ENCODE measurements at regions not wholly inside any gene's neighbourhood (a gene's known extent, or its start where the extent isn't known, plus 50 kb on each side); places are given as distances from the start of the nearest gene placed in this dataset.

DNA sequence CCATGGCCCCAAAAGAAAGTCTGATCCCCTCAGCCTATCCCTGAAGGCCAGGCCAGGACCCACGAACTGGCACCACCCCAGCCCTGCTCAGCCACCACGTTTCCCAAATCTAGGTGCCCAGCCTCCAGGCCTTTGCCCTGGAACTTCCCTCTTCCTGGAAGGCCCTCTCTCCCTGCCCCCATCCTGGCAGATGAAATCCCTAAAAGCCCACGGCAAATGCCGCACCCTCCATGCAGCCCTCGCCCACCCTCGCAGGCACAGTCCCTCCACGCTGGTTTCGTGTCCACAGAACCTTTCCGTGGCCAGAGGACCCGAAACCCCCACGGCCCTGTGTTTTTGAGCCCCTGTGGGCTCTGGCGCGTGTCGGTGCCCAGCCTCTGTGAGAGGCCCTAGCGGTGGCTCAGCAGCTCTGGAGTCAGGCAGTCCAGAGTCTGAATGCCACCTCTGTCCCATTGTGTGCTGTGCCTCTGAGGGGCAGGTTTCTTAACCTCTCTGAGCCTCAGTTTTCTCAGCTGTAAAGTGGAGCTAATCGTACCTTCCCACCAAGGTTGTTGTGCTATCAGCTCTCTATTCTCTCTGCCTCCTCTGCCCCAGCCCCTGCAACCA lies 138.5 kb upstream of the IQSEC1 start:
- Histone ChIP-seq H3K9me3 (no peaks in the 10 kb centered on the region), H3K4me1 (ENCODE audit: insufficient read depth) (no peaks in the 10 kb centered on the region), H3K36me3 (no peaks in the 10 kb centered on the region), H3K27ac (no peak overlapping the region), H3K4me3 (no peak overlapping the region), H3K27me3 (no peaks in the 10 kb centered on the region)
- intact Hi-C loops (cut with DNase I), result no loop called here
- TF ChIP-seq POLR2A (IDR thresholded peaks at IDR 0.05) (no peak), EP300 (IDR thresholded peaks at IDR 0.05) (no peak)
- TF ChIP-seq, protein P1, sequence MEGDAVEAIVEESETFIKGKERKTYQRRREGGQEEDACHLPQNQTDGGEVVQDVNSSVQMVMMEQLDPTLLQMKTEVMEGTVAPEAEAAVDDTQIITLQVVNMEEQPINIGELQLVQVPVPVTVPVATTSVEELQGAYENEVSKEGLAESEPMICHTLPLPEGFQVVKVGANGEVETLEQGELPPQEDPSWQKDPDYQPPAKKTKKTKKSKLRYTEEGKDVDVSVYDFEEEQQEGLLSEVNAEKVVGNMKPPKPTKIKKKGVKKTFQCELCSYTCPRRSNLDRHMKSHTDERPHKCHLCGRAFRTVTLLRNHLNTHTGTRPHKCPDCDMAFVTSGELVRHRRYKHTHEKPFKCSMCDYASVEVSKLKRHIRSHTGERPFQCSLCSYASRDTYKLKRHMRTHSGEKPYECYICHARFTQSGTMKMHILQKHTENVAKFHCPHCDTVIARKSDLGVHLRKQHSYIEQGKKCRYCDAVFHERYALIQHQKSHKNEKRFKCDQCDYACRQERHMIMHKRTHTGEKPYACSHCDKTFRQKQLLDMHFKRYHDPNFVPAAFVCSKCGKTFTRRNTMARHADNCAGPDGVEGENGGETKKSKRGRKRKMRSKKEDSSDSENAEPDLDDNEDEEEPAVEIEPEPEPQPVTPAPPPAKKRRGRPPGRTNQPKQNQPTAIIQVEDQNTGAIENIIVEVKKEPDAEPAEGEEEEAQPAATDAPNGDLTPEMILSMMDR (IDR thresholded peaks at IDR 0.05), result no peak
- 78 to 81% (median 79%) methylated on average over 16 of the region's 16 CpGs for WGBS, 3 donors
- no peak for DNase-seq

DNA sequence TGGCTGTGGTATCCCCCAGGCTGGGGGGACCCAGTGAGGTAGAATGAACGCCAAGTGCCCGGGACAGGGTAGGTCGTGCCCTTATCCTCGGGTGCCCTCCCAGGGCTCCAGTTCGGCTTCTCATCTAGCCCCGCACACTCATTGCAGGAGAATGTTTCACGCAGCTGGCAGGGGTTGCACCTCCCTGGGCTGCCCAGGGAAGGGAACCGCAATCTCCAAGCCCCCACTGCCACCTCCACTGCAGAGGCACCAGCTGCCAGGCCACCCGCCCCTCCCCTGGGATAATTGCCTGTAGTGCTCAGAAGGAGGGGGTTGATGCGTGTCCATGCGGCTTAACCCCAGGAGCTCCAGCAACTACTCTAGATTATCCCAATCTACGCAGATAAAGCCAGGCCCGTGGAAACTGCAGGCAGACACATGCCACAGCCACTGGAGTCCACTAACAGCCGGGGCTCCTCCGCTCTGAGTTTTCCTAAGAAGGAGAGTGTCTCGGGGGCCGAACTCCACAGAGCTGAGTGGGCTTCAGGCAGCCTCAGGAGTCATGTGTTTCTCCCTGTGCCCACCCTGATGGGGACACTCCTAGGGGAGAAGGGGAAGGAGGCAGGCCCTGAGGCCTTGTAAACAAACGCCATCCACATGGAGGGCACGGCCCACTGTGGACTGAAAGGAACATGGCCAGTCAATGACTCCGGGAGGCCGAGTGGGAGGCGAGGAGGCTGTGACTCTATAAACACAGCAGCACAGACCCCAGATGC lies 137.2 kb upstream of the IQSEC1 start:
- no peak overlapping the region for H3K4me3 ChIP-seq
- no peaks in the 10 kb centered on the region for H3K9me3 ChIP-seq
- intact Hi-C loops (cut with DNase I), result no loop called here
- no peak for DNase-seq
- TF ChIP-seq, protein P1 (IDR thresholded peaks at IDR 0.05), result no peak
- no peak overlapping the region for H3K27ac ChIP-seq
- H3K4me1 ChIP-seq (ENCODE audit: insufficient read depth), result no peaks in the 10 kb centered on the region
- WGBS, 3 donors, result 59 to 62% (median 60%) methylated on average over 22 of the region's 22 CpGs
- no peaks in the 10 kb centered on the region for H3K36me3 ChIP-seq
- H3K27me3 ChIP-seq, result no peaks in the 10 kb centered on the region

DNA sequence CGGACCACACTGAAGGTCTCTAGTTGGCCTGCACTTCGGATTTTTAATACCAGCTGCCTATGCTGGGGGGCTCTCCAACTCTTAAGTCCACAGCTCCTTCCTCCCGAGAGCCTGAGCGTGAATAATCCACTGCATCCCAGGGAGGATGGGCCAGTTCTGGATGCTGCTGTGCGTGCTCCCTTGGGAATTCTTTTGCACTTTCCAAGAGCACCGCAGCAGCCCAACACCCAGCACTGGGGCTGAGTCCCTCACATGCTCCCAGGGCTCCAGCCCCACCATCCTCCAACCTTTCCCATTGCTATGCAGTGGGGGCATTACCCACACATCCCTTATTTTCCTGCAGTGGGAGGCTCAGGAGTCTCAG lies 136.4 kb upstream of the IQSEC1 start:
- intact Hi-C loops (cut with DNase I), result no loop called here
- TF ChIP-seq, protein P1 (IDR thresholded peaks at IDR 0.05), result no peak
- TF ChIP-seq EP300 (IDR thresholded peaks at IDR 0.05) (no peak), POLR2A (IDR thresholded peaks at IDR 0.05) (no peak)
- no peaks in the 10 kb centered on the region for H3K4me1 ChIP-seq (ENCODE audit: insufficient read depth)
- no peaks in the 10 kb centered on the region for H3K36me3 ChIP-seq
- no peak overlapping the region for H3K27ac ChIP-seq
- no peaks in the 10 kb centered on the region for H3K9me3 ChIP-seq
- no peak for DNase-seq
- WGBS, 3 donors, result 51 to 61% (median 58%) methylated on average over 6 of the region's 6 CpGs
- no peak overlapping the region for H3K4me3 ChIP-seq
- H3K27me3 ChIP-seq, result no peaks in the 10 kb centered on the region

DNA sequence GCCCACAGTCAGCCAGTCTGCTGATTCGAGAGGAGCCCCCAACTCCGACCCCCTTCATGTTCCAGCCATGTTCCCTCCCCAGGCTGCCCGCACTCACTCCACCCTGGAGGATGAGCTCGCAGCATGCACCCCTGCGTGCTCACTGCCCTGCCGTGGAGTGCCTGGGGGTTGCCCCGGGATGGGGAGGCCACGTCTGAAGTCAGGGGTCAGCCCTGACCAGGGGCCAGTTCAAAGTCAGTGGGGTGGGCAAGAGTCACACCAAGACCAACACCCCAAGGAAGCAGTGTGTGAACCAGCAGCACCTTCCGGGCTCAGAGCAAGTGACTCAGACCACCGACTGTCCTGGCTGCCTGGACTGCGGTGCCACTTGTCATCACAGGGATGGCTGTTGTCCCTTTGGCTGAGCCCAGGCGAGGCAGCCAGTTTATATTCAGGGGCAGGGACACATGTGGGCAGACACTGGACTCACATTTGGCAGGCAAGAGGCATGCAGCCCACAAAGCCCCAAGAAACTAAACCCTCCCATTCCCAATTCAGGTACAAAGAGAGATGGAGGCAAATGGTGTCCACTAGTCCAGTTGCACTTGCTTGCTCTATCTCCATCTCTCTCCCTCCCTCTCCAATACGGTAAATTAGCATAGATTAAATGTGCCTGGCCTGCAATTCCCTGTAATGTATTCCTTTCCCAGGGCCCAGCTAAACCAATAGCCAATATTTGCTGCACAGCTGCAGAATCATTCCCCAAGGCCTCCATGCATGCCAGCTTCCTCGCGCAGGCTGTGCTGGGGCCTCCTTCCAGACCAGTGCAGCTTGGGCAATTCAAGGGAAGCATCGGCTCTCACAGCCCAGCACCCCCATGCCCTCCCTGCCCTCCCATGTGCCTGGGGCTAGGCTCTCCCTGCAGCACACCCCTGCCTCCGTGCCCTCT lies 135.7 kb upstream of the IQSEC1 start:
- Histone ChIP-seq H3K4me3 (no peak overlapping the region), H3K27ac (no peak overlapping the region), H3K27me3 (no peaks in the 10 kb centered on the region), H3K36me3 (no peaks in the 10 kb centered on the region), H3K4me1 (ENCODE audit: insufficient read depth) (no peaks in the 10 kb centered on the region), H3K9me3 (no peaks in the 10 kb centered on the region)
- no peak for TF ChIP-seq EP300 (IDR thresholded peaks at IDR 0.05)
- TF ChIP-seq, protein P1 (IDR thresholded peaks at IDR 0.05), result no peak
- TF ChIP-seq POLR2A (IDR thresholded peaks at IDR 0.05), result no peak
- intact Hi-C loops (cut with DNase I), result no loop called here
- DNase-seq, result no peak
- WGBS, 3 donors, result 66 to 74% (median 70%) methylated on average over 17 of the region's 17 CpGs

Measured in ovary (tissue), 7 donors.